ENCODE measurements at regions not wholly inside any gene's neighbourhood (a gene's known extent, or its start where the extent isn't known, plus 50 kb on each side); places are given as distances from the start of the nearest gene placed in this dataset.

DNA sequence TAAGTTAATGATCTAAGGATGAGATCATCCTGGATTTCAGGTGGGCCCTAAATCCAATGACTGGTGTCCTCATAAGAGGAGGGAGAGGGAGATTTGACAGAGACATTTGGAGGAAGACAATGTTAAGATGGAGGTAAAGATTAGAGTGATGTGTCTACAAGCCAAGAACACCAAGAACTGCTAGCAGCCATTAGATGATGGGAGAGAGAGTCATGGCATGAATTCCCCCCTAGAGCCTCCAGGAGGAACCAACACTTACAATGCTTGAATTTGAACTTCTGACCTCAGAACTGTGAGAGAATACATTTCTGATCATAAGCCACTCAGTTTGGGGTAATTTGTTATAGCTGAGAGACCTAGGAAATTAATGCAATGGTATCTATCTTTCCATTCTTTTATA, 68.1 kb upstream of the RFXAP start:
- Histone ChIP-seq H3K27me3 (ENCODE audit: insufficient read depth) (no peaks in the 10 kb centered on the region), H3K4me3 (no peak overlapping the region), H3F3A (replicated peaks; ENCODE audit: low read depth) (no peaks in the 10 kb centered on the region), H3K4me1 (ENCODE audit: insufficient read depth) (no peaks in the 10 kb centered on the region), H4K20me1 (replicated peaks; ENCODE audit: insufficient read depth) (no peaks in the 10 kb centered on the region), H3K27ac (ENCODE audit: low read depth) (no peak overlapping the region), H3K9me2 (ENCODE audit: insufficient read depth) (no peaks in the 10 kb centered on the region), H2AFZ (no peak overlapping the region), H3K79me2 (replicated peaks; ENCODE audit: insufficient read depth) (no peaks in the 10 kb centered on the region), H3K4me2 (no peak overlapping the region), H3K36me3 (ENCODE audit: insufficient read depth) (no peaks in the 10 kb centered on the region)
- DNase-seq (ENCODE audit: low spot score) (no peak), ATAC-seq (no peak)
- Mint-ChIP-seq H3K4me3 (no peak overlapping the region), H3K27me3 (ENCODE audit: insufficient read depth, low read depth, poor library complexity) (no peaks in the 10 kb centered on the region), H3K27ac (no peak overlapping the region), H3K36me3 (ENCODE audit: low read depth) (peaks cover 3% of the 10 kb centered on the region; the same call in 2 of the 3 replicates), H3K4me1 (no peaks in the 10 kb centered on the region), H3K9me3 (no peaks in the 10 kb centered on the region)
- TF ChIP-seq CREB1 (CRISPR knock-in tag; IDR thresholded peaks at IDR 0.05; ENCODE audit: low read depth), result no peak
- TF ChIP-seq, protein P1, sequence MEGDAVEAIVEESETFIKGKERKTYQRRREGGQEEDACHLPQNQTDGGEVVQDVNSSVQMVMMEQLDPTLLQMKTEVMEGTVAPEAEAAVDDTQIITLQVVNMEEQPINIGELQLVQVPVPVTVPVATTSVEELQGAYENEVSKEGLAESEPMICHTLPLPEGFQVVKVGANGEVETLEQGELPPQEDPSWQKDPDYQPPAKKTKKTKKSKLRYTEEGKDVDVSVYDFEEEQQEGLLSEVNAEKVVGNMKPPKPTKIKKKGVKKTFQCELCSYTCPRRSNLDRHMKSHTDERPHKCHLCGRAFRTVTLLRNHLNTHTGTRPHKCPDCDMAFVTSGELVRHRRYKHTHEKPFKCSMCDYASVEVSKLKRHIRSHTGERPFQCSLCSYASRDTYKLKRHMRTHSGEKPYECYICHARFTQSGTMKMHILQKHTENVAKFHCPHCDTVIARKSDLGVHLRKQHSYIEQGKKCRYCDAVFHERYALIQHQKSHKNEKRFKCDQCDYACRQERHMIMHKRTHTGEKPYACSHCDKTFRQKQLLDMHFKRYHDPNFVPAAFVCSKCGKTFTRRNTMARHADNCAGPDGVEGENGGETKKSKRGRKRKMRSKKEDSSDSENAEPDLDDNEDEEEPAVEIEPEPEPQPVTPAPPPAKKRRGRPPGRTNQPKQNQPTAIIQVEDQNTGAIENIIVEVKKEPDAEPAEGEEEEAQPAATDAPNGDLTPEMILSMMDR (conservative IDR thresholded peaks at IDR 0.05; ENCODE audit: low read depth in 2 of 2), result no peak

DNA sequence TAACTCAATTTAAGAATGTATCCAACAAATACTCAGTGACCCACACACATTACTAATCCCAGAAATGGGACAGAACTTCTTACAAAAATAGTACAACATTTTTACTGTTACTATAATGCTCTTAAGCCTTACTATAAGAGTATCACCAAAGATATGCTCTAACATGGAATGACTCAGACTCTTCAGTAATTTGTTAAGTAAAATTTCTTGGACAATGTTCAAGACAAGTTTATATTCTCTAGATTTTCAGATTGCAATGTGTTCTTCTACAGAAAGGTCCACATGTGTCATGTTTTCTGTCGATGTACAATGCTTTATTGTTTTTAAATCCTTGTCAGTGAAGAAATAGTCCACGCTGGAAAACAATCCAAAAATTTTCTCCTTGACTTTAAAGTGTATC, 66.3 kb upstream of the RFXAP start:
- Histone ChIP-seq H4K20me1 (replicated peaks; ENCODE audit: insufficient read depth) (no peaks in the 10 kb centered on the region), H3K4me1 (ENCODE audit: insufficient read depth) (no peaks in the 10 kb centered on the region), H3F3A (replicated peaks; ENCODE audit: low read depth) (no peaks in the 10 kb centered on the region), H3K4me3 (no peak overlapping the region), H3K79me2 (replicated peaks; ENCODE audit: insufficient read depth) (no peaks in the 10 kb centered on the region), H3K27me3 (ENCODE audit: insufficient read depth) (no peaks in the 10 kb centered on the region), H3K27ac (ENCODE audit: low read depth) (no peak overlapping the region), H3K9me2 (ENCODE audit: insufficient read depth) (no peaks in the 10 kb centered on the region; the same call in 1 of the 2 replicates), H2AFZ (no peak overlapping the region), H3K36me3 (ENCODE audit: insufficient read depth) (no peaks in the 10 kb centered on the region), H3K4me2 (no peak overlapping the region)
- Mint-ChIP-seq H3K27ac (no peak overlapping the region), H3K4me3 (no peak overlapping the region), H3K4me1 (no peaks in the 10 kb centered on the region), H3K9me3 (no peaks in the 10 kb centered on the region), H3K36me3 (ENCODE audit: low read depth) (peaks cover 3% of the 10 kb centered on the region; the same call in 1 of the 3 replicates), H3K27me3 (ENCODE audit: insufficient read depth, low read depth, poor library complexity) (no peaks in the 10 kb centered on the region)
- no peak for DNase-seq (ENCODE audit: low spot score)
- no peak for ATAC-seq
- TF ChIP-seq JUNB (IDR thresholded peaks at IDR 0.05; ENCODE audit: unreplicated experiment) (no peak), CREB1 (CRISPR knock-in tag; IDR thresholded peaks at IDR 0.05; ENCODE audit: low read depth) (no peak), STAT1 (IDR thresholded peaks at IDR 0.05; ENCODE audit: unreplicated experiment) (no peak), EZH2 (IDR thresholded peaks at IDR 0.05; ENCODE audit: low read depth, unreplicated experiment) (no peak), EZH2phosphoT487 (IDR thresholded peaks at IDR 0.05; ENCODE audit: unreplicated experiment) (no peak), POLR2AphosphoS5 (IDR thresholded peaks at IDR 0.05; ENCODE audit: low read depth) (no peak), NANOG (IDR thresholded peaks at IDR 0.05; ENCODE audit: borderline replicate concordance) (no peak), ZNF331 (CRISPR knock-in tag; IDR thresholded peaks at IDR 0.05; ENCODE audit: low read depth) (no peak)
- TF ChIP-seq, protein P2, sequence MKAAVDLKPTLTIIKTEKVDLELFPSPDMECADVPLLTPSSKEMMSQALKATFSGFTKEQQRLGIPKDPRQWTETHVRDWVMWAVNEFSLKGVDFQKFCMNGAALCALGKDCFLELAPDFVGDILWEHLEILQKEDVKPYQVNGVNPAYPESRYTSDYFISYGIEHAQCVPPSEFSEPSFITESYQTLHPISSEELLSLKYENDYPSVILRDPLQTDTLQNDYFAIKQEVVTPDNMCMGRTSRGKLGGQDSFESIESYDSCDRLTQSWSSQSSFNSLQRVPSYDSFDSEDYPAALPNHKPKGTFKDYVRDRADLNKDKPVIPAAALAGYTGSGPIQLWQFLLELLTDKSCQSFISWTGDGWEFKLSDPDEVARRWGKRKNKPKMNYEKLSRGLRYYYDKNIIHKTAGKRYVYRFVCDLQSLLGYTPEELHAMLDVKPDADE (IDR thresholded peaks at IDR 0.05), result no peak
- TF ChIP-seq, protein P3, sequence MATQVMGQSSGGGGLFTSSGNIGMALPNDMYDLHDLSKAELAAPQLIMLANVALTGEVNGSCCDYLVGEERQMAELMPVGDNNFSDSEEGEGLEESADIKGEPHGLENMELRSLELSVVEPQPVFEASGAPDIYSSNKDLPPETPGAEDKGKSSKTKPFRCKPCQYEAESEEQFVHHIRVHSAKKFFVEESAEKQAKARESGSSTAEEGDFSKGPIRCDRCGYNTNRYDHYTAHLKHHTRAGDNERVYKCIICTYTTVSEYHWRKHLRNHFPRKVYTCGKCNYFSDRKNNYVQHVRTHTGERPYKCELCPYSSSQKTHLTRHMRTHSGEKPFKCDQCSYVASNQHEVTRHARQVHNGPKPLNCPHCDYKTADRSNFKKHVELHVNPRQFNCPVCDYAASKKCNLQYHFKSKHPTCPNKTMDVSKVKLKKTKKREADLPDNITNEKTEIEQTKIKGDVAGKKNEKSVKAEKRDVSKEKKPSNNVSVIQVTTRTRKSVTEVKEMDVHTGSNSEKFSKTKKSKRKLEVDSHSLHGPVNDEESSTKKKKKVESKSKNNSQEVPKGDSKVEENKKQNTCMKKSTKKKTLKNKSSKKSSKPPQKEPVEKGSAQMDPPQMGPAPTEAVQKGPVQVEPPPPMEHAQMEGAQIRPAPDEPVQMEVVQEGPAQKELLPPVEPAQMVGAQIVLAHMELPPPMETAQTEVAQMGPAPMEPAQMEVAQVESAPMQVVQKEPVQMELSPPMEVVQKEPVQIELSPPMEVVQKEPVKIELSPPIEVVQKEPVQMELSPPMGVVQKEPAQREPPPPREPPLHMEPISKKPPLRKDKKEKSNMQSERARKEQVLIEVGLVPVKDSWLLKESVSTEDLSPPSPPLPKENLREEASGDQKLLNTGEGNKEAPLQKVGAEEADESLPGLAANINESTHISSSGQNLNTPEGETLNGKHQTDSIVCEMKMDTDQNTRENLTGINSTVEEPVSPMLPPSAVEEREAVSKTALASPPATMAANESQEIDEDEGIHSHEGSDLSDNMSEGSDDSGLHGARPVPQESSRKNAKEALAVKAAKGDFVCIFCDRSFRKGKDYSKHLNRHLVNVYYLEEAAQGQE (IDR thresholded peaks at IDR 0.05; ENCODE audit: unreplicated experiment), result no peak
- TF ChIP-seq, protein P1 (conservative IDR thresholded peaks at IDR 0.05; ENCODE audit: low read depth in 2 of 2), result no peak

Measured in GM23338 (cell line).